ENCODE measurements at regions not wholly inside any gene's neighbourhood (a gene's known extent, or its start where the extent isn't known, plus 50 kb on each side); places are given as distances from the start of the nearest gene placed in this dataset.

- TF ChIP-seq SNAI2 (CRISPR knock-in tag; IDR thresholded peaks at IDR 0.05) = no peak
- TF ChIP-seq ISL1 (CRISPR knock-in tag; IDR thresholded peaks at IDR 0.05) = no peak
- no peak for TF ChIP-seq ZNF70 (CRISPR knock-in tag; IDR thresholded peaks at IDR 0.05)
- TF ChIP-seq POU6F1 (CRISPR knock-in tag; IDR thresholded peaks at IDR 0.05; ENCODE audit: borderline replicate concordance, low read depth) = no peak
- TF ChIP-seq, protein P1, sequence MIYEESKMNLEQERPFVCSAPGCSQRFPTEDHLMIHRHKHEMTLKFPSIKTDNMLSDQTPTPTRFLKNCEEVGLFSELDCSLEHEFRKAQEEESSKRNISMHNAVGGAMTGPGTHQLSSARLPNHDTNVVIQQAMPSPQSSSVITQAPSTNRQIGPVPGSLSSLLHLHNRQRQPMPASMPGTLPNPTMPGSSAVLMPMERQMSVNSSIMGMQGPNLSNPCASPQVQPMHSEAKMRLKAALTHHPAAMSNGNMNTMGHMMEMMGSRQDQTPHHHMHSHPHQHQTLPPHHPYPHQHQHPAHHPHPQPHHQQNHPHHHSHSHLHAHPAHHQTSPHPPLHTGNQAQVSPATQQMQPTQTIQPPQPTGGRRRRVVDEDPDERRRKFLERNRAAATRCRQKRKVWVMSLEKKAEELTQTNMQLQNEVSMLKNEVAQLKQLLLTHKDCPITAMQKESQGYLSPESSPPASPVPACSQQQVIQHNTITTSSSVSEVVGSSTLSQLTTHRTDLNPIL (CRISPR knock-in tag; IDR thresholded peaks at IDR 0.05; ENCODE audit: low read depth) = no peak
- no peak for TF ChIP-seq ARNTL (CRISPR knock-in tag; IDR thresholded peaks at IDR 0.05; ENCODE audit: borderline replicate concordance, low read depth)
- TF ChIP-seq, protein P2, sequence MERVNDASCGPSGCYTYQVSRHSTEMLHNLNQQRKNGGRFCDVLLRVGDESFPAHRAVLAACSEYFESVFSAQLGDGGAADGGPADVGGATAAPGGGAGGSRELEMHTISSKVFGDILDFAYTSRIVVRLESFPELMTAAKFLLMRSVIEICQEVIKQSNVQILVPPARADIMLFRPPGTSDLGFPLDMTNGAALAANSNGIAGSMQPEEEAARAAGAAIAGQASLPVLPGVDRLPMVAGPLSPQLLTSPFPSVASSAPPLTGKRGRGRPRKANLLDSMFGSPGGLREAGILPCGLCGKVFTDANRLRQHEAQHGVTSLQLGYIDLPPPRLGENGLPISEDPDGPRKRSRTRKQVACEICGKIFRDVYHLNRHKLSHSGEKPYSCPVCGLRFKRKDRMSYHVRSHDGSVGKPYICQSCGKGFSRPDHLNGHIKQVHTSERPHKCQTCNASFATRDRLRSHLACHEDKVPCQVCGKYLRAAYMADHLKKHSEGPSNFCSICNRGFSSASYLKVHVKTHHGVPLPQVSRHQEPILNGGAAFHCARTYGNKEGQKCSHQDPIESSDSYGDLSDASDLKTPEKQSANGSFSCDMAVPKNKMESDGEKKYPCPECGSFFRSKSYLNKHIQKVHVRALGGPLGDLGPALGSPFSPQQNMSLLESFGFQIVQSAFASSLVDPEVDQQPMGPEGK (CRISPR knock-in tag; IDR thresholded peaks at IDR 0.05; ENCODE audit: borderline replicate concordance) = no peak
- no peak for TF ChIP-seq ZFP30 (CRISPR knock-in tag; IDR thresholded peaks at IDR 0.05)
- TF ChIP-seq PPARA (CRISPR knock-in tag; IDR thresholded peaks at IDR 0.05; ENCODE audit: borderline replicate concordance) = no peak
- TF ChIP-seq ZNF8 (CRISPR knock-in tag; IDR thresholded peaks at IDR 0.05) = no peak
Measured at GRCh38 chr20:40803381-40803780, 114.3 kb upstream of the MAFB start.
